ENCODE measurements at regions not wholly inside any gene's neighbourhood (a gene's known extent, or its start where the extent isn't known, plus 50 kb on each side); places are given as distances from the start of the nearest gene placed in this dataset.
A peak's percentile ranks its signal among the peaks of the same experiment; 100 is the strongest.

DNA sequence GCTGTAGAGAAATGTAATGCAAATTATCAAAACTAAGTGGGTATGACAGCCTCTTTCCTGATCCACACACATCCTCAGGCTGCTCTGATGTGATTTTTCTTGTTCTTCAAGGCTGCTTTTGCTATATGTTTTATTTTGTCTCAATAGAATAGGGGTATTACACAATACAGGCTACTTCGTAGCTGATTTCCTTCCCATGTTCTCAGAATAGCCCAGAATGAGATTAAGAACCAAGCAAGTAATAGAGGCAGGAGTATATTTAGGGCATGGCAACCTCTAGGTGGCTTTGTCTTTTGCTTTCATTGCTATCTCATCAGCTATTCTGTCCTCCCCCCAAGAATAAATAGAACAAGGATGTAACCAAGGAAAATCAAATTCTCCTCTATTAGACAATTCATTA lies 241.8 kb downstream of the ALDH8A1 start:
- DNase-seq (ENCODE audit: low spot score) = no peak

DNA sequence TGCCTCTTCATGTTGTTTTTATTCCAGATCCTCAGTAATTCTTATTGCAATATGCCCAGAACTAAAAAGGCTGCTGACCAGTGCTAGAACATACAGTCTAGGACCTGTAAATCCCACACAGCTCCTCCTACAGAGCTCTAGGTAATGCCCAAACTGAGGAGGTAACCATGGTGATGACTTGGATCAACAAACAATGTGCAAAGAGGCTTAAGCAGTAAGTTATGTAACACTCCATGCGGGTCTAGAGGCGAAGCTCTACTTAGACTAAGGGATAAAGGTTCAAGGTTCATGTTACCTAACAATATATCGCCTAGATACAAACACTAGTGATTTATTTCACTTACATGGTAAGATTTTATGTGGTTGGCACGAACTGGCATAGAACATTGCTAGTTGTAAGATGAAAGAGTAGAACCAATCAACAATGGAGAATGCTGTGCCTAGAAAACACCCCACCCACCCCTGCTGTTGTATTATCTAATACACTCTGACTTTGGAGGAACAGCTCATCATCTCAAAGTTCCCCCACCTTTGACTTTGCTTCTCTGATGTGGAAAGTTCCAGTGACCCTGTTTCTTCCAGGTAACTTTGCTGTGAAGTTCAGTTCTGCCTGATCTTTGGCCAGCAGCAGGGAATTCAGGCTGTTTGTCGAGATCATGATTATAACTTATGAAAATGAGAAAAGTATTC lies 242.4 kb downstream of the ALDH8A1 start:
- DNase-seq (ENCODE audit: low spot score) = no peak

DNA sequence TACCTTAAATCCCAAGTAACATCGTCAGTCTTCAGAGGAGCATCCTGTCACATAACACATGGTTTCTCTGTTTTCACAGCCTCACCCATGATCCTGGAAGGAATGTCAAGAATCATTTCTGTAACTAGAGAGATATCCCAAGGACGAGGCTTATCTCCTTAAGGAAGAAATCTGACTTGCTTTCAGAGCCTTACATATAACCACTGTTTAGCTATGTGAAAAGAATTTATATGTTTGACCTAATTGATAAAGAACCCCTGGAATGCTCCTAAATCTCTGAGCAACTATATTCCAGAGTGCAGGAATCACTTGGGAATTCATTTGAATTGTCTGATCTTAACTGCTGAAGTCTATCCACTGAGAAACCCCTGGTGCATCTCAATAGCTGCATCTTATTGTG lies 243.1 kb downstream of the ALDH8A1 start:
- no peak for DNase-seq (ENCODE audit: low spot score)

DNA sequence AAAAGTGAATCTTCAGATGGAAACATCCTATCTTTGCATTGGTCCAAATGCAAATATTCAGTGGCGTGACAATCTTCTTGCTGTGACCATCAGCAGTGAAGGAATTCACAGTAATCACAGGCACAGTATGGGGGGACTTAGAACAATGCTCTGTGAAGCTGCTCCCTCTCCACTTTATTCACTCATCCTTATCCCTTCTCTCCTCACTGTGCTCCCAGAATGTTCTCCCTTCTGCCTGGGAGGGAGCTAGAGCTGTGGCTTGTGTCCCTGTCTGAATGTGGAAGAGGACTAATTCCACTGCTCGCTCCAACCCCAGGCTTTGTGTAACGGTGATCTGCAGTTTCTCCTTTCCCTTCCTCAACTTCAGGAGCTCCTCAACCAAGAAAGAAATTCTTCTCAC lies 243.7 kb downstream of the ALDH8A1 start:
- no peak for DNase-seq (ENCODE audit: low spot score)

DNA sequence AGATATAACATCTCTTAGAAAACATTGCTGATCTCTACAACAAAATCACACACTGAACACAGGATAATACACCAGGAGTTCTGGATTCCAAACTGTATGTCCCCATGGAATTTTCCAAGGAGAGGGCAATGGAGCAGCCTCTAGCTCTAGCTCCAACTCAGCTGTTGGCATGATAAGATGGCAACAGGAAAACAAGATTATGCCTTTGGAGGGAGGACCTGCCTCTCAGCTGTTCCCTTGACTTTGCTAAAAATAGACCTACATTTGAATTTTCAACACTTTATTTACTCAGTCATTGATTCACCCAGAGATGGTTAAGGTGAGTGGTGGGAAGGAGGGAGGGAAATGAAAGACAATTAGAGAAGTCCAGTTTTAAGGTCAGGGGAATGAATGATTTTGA lies 246.7 kb downstream of the ALDH8A1 start:
- DNase-seq (ENCODE audit: low spot score) = no peak

DNA sequence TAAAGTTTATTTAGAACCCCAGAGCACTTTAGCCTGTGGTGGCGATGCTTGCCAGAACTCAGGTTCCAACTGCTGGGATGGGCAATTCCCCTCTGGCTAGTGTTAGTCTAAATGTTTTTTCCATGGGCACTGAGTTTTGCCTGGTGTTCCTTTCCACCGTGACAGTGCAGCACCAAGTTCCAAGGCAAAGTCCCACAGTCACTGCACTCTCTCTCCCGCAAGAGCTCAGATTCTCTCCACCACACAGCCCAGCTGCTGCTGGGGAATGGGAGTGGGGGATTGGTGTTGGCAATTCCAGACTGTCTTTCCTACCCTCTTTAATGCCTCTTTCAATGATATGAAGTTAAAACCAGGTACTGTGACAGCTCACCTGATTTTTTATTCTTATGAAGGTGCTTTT lies 247.6 kb downstream of the ALDH8A1 start:
- no peak for DNase-seq (ENCODE audit: low spot score)

DNA sequence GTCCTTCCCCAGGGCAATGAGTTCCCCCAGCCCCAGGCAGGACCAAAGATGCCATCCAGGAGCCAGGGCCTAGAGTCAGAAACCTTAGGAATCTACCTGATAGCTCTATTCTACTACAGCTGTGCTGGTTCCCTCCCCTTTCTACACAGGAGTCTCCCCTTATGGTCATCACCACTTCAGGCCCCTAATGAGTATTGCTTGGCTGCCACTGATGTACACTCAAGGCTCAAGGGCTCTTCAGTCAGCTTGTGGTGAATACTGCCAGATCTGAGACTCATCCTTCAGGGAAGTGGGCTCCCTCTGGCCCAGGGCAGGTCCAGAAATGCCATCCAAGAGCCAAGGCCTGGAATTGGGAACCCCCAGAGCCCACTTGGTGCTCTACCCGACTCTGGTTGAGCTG lies 248.6 kb downstream of the ALDH8A1 start:
- no peak for DNase-seq (ENCODE audit: low spot score)

DNA sequence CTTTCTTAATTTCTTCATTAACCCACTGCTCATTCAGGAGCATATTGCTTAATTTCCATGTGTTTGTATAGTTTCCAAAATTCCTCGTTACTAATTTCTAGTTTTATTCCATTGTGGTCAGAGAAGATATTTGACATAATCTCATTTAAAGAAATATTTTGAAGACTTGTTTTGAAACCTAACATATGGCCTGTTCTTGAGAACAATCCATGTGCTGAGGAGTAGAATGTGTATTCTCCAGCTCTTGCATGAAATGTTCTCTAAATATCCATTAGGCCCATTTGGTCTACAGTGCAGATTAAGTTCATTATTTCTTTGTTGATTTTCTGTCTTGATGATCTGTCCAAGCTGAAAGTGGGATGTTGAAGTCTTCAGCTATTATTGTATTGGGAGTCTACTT lies 251.7 kb downstream of the ALDH8A1 start:
- DNase-seq (ENCODE audit: low spot score) = no peak

DNA sequence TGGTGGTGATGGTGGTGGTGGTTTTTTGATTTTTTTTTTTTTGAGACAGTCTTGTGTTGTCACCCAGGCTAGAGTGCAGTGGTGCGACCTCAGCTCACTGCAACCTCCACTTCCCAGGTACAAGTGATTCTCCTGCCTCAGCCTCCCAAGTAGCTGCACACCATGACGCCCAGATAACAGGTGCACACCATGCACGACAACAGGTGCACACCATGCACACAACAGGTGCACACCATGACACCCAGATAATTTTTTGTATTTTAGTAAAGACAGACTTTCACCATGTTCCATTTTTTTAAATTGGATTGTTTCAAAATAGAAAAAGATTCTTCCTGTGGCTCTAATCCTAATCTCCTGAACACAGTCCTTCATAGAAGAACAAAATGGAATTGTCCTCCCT lies 257.9 kb downstream of the ALDH8A1 start:
- DNase-seq (ENCODE audit: low spot score) = no peak

DNA sequence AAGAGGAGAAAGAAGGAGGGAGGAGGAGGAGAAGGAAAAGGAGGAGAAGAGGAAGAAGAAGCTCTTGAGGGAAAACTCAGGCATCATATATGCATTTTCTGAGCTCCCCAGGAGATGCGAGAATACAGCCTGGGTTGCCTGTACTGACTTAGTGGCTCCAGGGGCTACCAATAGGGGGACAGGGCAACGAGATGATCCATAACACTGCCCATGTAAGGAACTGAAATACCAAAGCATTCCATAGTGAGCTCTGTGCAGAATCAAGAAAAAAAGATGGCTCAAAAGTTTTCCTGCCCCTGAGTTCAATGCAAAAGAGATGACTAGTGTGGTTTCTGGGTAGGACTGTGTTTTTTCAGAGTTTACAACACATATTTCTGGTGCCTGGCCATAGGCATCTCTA lies 258.7 kb downstream of the ALDH8A1 start:
- no peak for DNase-seq (ENCODE audit: low spot score)

DNA sequence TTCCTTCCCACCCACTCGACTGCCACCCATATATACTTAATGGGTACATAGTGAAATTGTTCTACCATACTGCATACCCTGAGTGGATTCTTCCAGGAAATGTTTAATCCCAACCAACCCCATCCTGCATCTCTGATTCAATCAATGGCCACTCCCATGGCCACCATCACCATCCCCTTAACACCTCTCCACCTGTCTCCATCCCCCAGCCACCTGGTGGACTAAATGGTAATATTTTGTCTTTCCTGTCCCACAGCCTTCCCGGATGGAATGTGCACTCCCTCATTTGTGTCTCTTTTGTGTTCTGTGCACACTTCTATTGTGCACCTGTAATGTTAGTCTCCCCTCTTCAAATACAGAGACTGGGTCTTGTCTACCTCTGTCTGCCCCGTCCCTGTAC lies 259.9 kb downstream of the ALDH8A1 start:
- no peak for DNase-seq (ENCODE audit: low spot score)

DNA sequence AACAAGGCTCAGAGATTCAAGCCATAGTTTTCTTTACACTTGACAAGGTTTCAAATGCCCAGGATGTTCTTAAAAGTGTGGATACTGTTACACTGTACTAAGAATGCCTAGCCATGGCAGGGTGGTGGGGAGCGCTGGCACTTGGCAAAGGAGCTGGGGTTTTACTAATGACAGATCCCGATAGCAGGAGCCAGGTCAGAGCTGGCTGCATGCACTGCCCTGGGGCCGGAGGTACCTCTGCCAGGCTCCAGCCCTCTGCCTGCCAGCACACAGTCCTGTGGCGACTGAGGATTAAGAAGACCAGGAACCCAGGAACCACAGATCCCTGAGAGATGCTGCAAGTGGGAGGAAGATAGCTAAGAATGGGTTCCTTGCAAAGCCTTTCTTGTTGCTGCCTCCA lies 260.3 kb downstream of the ALDH8A1 start:
- no peak for DNase-seq (ENCODE audit: low spot score)

DNA sequence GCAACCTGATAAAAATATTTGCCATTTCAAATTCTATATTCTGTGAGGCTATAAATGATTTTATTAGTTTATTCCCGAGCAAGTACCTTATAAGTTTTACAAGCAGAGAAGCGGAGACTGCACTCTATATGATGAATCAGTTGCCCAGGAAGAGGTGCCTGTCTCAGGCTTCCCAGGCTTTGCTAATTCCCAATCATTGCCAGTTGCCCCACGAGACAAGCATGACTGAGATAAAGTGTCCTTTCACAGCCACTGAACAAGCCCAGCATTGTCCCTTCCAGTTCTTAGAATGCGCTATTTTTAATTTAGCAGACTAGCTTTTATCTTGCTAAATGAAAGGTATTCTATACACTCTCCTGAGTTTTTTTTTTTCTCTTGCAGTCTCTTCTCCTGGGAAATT lies 260.7 kb downstream of the ALDH8A1 start:
- DNase-seq (ENCODE audit: low spot score) = no peak

DNA sequence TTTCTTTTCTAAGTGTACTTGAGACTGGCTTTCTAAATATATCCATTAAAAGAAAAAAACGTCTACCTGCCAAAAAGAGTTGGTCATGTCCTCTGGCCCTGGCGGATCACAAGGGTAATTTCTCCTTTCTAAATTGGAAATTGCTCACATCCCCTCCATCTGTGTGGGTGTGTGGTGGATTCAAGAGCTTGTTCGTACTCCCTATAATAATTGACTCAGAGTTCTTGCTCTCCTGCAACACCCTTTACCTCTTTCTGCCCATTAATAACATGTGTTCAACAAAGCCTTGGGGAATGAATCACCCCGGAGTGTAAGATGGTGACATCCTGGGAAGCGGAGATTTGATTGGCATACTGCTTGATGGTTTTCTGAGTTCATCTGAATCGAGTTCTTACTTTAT lies 263.8 kb downstream of the ALDH8A1 start:
- no peak for DNase-seq (ENCODE audit: low spot score)

DNA sequence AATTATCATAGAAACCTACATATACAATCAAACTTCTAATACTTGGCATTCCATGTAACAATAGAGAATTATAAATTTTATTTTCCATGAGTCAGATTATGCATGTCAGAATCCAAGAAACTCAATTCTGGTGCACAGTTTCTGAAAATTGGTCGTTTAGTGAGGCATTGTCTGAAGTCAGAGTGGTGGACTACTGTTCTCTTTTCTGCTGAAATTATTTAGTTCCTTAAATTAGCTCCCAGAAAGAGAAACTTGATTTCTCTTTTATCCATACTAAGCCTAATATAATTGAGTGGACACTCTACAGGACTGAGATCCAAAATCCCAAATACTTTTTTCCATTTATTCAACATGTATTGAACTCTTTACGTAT lies 265.5 kb downstream of the ALDH8A1 start:
- DNase-seq (ENCODE audit: low spot score) = no peak

DNA sequence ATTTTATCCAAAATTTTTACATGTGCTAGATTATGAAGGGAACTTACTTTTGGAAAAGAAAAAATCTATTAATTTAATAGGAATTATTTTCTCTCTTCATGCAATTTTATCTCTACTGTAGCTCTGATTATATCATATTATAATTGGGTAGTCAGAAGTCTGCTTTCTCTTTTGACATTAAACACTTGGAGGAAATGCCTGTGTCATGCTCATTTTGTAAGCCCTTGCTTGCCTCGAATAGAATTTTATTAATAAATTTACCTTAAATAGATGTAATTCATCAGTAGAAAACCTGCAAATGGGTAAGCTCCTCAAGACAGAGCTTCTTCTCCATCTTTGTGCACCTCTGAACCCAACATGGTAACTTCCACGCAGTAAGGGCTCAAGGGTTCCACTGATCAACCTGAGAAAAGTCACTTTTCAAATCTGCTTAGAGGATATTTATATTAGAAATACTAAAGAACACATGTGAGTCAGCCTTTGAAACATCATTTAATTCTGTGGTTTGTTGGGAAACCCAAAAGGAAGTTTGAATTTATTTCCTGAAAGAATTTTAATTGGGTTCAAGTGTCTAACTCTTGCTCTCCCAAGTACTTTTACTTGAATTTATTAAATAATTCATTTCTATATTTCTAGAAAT lies 266.0 kb downstream of the ALDH8A1 start:
- no peak for DNase-seq (ENCODE audit: low spot score)

DNA sequence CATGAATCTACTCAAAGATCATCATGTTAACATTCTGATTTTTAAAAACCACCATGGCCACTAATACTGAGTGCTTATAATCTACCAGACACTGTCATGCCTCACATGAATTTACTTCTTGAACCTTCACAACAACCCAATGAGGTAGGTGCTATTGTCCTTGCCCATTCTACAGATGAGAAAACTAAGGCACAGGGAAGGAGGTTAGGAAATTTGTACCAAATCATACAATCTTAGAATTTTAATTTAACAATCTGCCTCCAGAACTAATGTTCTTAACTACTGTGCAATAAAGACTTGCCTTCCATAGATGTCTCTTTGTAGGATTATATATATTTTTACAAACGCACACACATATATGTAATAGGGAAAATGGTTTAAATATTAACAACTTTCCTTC lies 269.5 kb downstream of the ALDH8A1 start:
- no peak for DNase-seq (ENCODE audit: low spot score)

DNA sequence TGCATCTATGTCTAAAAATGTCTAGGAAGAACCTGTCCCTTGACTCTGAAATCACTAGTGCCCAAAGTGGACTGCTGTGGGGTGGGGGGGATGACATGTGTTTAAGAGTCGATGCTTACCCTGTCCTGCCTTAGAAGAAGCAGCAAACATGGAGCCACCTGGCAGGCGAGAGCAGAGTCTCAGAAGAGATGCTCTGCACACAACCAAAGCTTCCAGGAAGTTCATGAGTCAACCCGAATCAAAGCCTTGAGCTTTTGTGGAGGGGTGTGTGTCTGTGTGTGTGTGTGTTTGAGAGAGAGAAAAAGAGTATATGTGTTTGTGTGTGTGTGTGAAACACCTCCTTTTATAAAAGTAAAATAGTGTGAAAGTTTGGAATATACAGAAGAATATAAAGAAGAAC lies 269.9 kb downstream of the ALDH8A1 start:
- no peak for DNase-seq (ENCODE audit: low spot score)

DNA sequence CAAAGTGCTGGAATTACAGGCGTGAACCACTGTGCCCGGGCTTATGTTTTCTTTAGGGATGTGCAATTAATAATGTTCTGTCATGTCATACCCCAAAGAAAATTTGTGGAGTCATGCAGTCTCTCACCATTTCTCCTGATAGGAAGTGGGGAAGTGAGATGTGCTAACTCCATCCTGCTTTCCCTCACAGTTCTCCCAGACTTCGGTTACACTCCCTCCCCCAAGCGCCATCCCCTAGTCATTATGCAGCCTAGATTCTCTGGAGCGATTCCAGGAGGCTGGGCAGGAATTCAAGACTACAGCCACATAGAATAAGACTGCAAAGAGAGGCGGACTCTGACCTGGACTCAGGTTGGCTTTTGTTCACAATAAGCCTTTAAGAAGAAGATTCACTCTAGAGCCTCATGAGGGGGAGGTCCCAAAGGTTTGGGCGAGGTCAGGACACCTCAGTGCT lies 271.4 kb downstream of the ALDH8A1 start:
- peak; percentile 14 for DNase-seq (ENCODE audit: low spot score)

DNA sequence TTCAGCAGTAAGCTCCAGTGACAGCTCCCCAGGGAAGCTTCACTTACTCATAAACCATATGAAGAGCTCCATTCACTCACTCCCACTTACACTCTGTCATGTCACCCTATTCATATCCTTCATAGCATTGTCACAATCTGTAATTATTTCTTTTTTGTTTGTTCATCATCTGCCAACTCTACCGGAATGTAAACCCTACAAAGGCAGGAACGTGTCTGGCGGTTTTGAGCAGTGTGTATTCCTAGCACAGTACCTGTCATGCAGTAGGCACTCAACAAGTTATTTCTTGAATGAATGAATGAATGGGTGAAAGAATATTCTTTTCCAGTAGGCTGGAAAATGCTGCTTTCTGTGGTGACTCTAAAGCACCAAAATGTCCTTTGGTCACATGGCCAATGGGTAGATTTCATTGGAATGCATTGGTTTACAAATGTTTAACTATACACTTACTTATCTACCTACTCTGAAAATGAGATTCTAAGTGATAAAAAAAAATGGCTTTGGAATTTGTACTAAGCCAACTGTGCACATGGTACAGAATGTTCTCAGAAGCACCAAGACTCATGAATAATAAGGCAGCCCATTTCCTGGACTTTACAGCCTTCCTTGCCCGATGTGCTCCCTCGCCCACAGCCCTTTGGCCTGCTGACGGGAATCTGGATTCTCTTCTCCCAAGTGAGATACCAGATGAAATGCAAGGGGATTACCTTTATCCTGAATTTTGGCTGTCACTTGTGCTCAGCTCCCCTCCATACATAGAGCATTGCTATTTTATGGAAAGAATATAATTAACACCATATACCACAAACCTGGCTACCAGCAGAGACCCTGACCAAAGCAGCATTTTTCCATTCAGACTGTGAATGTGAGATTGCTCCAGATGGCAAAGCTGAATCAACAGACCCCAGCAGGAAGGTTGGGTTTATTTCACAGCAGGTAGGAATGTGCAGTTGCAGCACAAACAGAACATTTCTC lies 273.3 kb downstream of the ALDH8A1 start:
- no peak for DNase-seq (ENCODE audit: low spot score)

DNA sequence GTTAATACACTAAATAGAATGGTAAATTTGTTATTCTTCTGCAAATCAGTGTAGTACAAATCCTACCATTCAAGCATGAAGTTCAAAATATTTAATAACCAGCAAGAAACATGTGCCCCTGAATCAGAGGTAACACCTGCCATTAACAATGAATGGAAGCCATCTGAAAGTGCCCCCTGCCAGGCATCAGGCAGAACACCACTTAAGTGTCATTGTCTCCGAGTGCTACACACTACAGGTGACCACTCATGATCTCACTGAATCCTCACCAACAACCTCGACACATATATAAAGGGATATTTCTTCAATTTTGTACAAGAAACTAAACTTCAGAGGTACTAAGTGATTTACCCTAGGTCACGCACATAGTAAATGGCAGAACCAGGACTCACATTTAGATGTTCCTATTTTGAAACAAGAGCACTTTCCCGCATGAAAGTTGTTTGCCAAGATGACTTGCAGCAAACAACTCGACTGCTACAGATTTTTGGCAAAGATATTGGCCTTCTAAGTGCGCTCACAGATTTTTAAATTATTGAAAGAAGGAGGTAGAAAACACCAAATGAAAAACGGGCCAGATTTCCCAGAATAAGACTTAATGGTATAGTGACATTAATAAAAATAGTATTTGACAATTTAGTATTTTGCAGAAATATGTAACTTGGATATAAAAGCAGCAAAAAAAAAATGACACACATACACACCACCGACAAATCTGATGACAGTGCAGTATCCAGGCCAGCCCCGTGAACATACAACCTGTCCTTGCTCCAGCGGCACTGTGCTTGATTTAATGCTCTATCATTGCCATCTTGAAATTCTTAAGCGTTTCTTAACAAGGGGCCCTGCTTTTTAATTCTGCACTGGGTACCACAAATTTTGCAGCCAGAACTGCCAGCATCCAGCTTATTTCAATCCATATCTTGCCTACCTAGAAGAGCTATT lies 274.5 kb downstream of the ALDH8A1 start:
- no peak for DNase-seq (ENCODE audit: low spot score)

DNA sequence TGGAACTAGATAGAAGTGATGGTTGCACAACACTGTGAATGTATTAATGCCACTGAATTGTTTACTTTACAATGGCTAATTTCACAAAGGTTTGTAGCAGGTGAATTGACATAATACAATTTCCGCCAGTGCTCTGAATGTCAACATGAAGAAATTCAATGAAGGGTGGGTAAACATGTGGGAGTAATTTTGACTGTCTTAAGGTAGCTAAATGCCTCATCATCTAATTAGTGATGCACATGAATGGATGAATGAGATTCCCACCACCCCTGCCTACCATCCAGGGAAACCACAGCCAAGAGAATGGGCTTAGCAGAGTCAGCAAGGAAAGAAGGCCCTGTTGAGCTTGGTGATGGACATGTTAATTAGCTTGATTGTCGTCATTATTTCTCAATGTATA lies 275.3 kb downstream of the ALDH8A1 start:
- DNase-seq (ENCODE audit: low spot score) = no peak

Data from kidney capillary endothelial cell (primary cell).